Peyer's patch (tissue), 4 donors: ENCODE measurements at regions not wholly inside any gene's neighbourhood (a gene's known extent, or its start where the extent isn't known, plus 50 kb on each side); places are given as distances from the start of the nearest gene placed in this dataset.

Experiments
- CTCF ChIP-seq, 6 experiments: fragments of 450-650 bp in 4 of 6; fragments of 200-600 bp in 2 of 6; sonication (generic) in 1 of 6; IDR thresholded peaks; one replicate each; pipeline ENCODE4 v1.5.1; 2017 to 2019; ENCODE audit warnings: antibody characterized with exemption in 6 of 6, mild to moderate bottlenecking in 3 of 6, moderate library complexity in 1 of 6
- POLR2A ChIP-seq, 2 donors: fragments of 450-650 bp; IDR thresholded peaks; one replicate each; pipeline ENCODE4 v1.5.1; 2017; ENCODE audit warnings: antibody characterized with exemption in 2 of 2, mild to moderate bottlenecking in 2 of 2, moderate library complexity in 2 of 2

- TF ChIP-seq CTCF (IDR thresholded peaks at IDR 0.05) (no peak), POLR2A (IDR thresholded peaks at IDR 0.05) (no peak)
Measured at GRCh38 chr1:18010408-18010807, 97.2 kb upstream of the IGSF21 start.
